Head of caudate nucleus (tissue), 42 donors: ENCODE measurements at regions not wholly inside any gene's neighbourhood (a gene's known extent, or its start where the extent isn't known, plus 50 kb on each side); places are given as distances from the start of the nearest gene placed in this dataset.

Experiments used
- DNase-seq, 42 donors: peaks; one replicate each; pipeline versions ENCODE4 v3.0.0 to v3.0.0-alpha.2; 2020 to 2021; ENCODE audit warnings: mixed read lengths in 7 of 42
- intact Hi-C: fragments of 100-400 bp; cut with DNase I; formaldehyde crosslinking; loops from one replicate; pipeline ENCODE4 v1.15.0; 2022

- DNase-seq: no peak
- intact Hi-C loops: no loop called here
These were observed 228.8 kb downstream of the BUD13 start for GRCh38 chr11:116543911-116544475.

GRCh38 chr11:116543099-116543498 lies 229.7 kb downstream of the BUD13 start:
- no peak for DNase-seq
- intact Hi-C loops: no loop called here

GRCh38 chr11:116542406-116542805 lies 230.4 kb downstream of the BUD13 start:
- DNase-seq: no peak
- intact Hi-C loops: no loop called here

GRCh38 chr11:116541460-116541859 lies 231.3 kb downstream of the BUD13 start:
- no peak for DNase-seq
- intact Hi-C loops: no loop called here

- no peak for DNase-seq
- intact Hi-C loops: no loop called here
These were observed 232.0 kb downstream of the BUD13 start for GRCh38 chr11:116540645-116541304.

- DNase-seq: no peak
- intact Hi-C loops: no loop called here
These were observed 232.9 kb downstream of the BUD13 start for GRCh38 chr11:116539836-116540418.

GRCh38 chr11:116539211-116539610 lies 233.6 kb downstream of the BUD13 start:
- intact Hi-C loops: no loop called here

GRCh38 chr11:116538677-116539076 lies 234.1 kb downstream of the BUD13 start:
- intact Hi-C loops: no loop called here
- DNase-seq: peak in 1 of 42 donors; percentile 39

More at GRCh38 chr11:116539211-116539610, 233.6 kb downstream of the BUD13 start:
- peak in 3 of 42 donors; percentile 7 to 25 (median 18) for DNase-seq

GRCh38 chr11:116537709-116538108 lies 235.1 kb downstream of the BUD13 start:
- DNase-seq: no peak
- intact Hi-C loops: no loop called here

- intact Hi-C loops: no loop called here
- DNase-seq: no peak
These were observed 235.7 kb downstream of the BUD13 start for GRCh38 chr11:116537121-116537520.

- DNase-seq: no peak
- intact Hi-C loops: no loop called here
These were observed 236.4 kb downstream of the BUD13 start for GRCh38 chr11:116536416-116536815.

- intact Hi-C loops: no loop called here
- no peak for DNase-seq
These were observed 236.8 kb downstream of the BUD13 start for GRCh38 chr11:116535994-116536393.

GRCh38 chr11:116535120-116535519 lies 237.7 kb downstream of the BUD13 start:
- intact Hi-C loops: no loop called here
- DNase-seq: no peak

- intact Hi-C loops: no loop called here
These were observed 238.4 kb downstream of the BUD13 start for GRCh38 chr11:116534270-116534975.

GRCh38 chr11:116533186-116533825 lies 239.5 kb downstream of the BUD13 start:
- peak in 10 of 42 donors; percentile 8 to 50 (median 26) for DNase-seq

More at GRCh38 chr11:116534270-116534975, 238.4 kb downstream of the BUD13 start:
- DNase-seq: no peak

GRCh38 chr11:116532066-116532465 lies 240.7 kb downstream of the BUD13 start:
- intact Hi-C loops: no loop called here
- peak in 1 of 42 donors; percentile 25 for DNase-seq

More at GRCh38 chr11:116533186-116533825, 239.5 kb downstream of the BUD13 start:
- intact Hi-C loops: no loop called here

- intact Hi-C loops: no loop called here
- DNase-seq: no peak
These were observed 242.1 kb downstream of the BUD13 start for GRCh38 chr11:116530705-116531104.

GRCh38 chr11:116529271-116529670 lies 243.5 kb downstream of the BUD13 start:
- intact Hi-C loops: no loop called here
- peak in 15 of 42 donors; percentile 4 to 70 (median 35) for DNase-seq
